ENCODE measurements at regions not wholly inside any gene's neighbourhood (a gene's known extent, or its start where the extent isn't known, plus 50 kb on each side); places are given as distances from the start of the nearest gene placed in this dataset.

- Mint-ChIP-seq H3K4me1 (peaks cover 2% of the 10 kb centered on the region), H3K9me3 (no peaks in the 10 kb centered on the region), H3K36me3 (no peaks in the 10 kb centered on the region), H3K4me3 (no peak overlapping the region), H3K27me3 (peaks cover 20% of the 10 kb centered on the region), H3K27ac (no peak overlapping the region)
- no peak for DNase-seq
Observed at GRCh38 chr10:113241599-113242360, 291.7 kb downstream of the TCF7L2 start.

DNA sequence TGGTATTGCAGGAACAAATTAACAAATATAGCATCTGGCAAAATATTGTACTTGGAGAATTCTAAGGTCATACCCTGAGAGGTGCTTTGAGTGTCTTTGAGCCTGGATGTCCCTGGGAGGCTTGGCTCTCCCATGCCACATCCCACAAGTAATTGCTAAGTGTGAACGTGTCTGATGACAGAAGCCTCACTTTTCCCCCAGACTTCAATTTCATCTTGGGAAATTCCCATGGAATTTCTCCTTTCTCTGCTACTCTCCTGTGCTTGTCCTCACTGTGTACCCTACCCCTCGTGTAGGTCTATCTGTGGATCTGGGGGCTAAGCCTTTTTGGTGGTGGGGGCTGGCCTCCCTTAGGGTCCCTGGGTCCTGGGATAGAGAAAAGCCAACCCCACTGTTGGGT, 293.3 kb downstream of the TCF7L2 start:
- no peak overlapping the region for H3K4me3 Mint-ChIP-seq
- no peaks in the 10 kb centered on the region for H3K9me3 Mint-ChIP-seq
- no peak overlapping the region for H3K27ac Mint-ChIP-seq

DNA sequence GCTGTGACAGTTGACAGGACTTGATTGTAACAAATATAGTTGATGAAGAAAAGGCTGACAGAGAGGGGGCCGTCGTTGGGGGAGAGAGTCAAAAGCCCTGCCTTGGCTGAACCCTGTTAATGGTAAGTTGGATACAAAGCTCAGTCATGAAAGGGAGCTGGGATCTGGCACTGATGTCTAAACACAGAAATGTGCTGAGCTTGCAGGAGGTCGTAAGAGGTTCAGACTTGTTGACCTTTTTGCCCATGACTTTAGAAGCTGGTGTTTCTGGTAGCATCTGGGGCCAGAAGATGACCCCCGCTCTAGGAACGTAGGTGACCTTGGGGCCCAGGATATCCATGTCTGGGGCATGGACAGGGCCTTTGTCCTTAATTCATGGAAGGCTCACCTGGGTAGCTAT, 294.7 kb downstream of the TCF7L2 start:
- H3K36me3 Mint-ChIP-seq, result no peaks in the 10 kb centered on the region
- H3K27ac Mint-ChIP-seq, result no peak overlapping the region
- no peak overlapping the region for H3K4me3 Mint-ChIP-seq
- no peaks in the 10 kb centered on the region for H3K9me3 Mint-ChIP-seq
- H3K4me1 Mint-ChIP-seq, result peaks cover 2% of the 10 kb centered on the region
- DNase-seq, result no peak
- H3K27me3 Mint-ChIP-seq, result peaks cover 20% of the 10 kb centered on the region

More for the DNA sequence above, 293.3 kb downstream of the TCF7L2 start:
- Mint-ChIP-seq H3K36me3 (no peaks in the 10 kb centered on the region), H3K27me3 (peaks cover 20% of the 10 kb centered on the region), H3K4me1 (peaks cover 2% of the 10 kb centered on the region)
- DNase-seq, result no peak

GRCh38 chr10:113245286-113245685, 295.2 kb downstream of the TCF7L2 start:
- no peak for DNase-seq
- peaks cover 2% of the 10 kb centered on the region for H3K4me1 Mint-ChIP-seq
- no peaks in the 10 kb centered on the region for H3K9me3 Mint-ChIP-seq
- no peak overlapping the region for H3K27ac Mint-ChIP-seq
- H3K4me3 Mint-ChIP-seq, result no peak overlapping the region
- H3K36me3 Mint-ChIP-seq, result no peaks in the 10 kb centered on the region
- H3K27me3 Mint-ChIP-seq, result peaks cover 14% of the 10 kb centered on the region

- Mint-ChIP-seq H3K4me1 (peaks cover 2% of the 10 kb centered on the region), H3K9me3 (no peaks in the 10 kb centered on the region), H3K4me3 (no peak overlapping the region), H3K36me3 (no peaks in the 10 kb centered on the region), H3K27ac (no peak overlapping the region), H3K27me3 (peaks cover 4% of the 10 kb centered on the region)
- no peak for DNase-seq
Observed at GRCh38 chr10:113247050-113247449, 297.0 kb downstream of the TCF7L2 start.

GRCh38 chr10:113252650-113253618, 299.9 kb upstream of the HABP2 start:
- Mint-ChIP-seq H3K27me3 (no peaks in the 10 kb centered on the region), H3K27ac (no peak overlapping the region), H3K36me3 (no peaks in the 10 kb centered on the region), H3K4me3 (no peak overlapping the region), H3K9me3 (no peaks in the 10 kb centered on the region), H3K4me1 (no peaks in the 10 kb centered on the region)
- no peak for DNase-seq

DNA sequence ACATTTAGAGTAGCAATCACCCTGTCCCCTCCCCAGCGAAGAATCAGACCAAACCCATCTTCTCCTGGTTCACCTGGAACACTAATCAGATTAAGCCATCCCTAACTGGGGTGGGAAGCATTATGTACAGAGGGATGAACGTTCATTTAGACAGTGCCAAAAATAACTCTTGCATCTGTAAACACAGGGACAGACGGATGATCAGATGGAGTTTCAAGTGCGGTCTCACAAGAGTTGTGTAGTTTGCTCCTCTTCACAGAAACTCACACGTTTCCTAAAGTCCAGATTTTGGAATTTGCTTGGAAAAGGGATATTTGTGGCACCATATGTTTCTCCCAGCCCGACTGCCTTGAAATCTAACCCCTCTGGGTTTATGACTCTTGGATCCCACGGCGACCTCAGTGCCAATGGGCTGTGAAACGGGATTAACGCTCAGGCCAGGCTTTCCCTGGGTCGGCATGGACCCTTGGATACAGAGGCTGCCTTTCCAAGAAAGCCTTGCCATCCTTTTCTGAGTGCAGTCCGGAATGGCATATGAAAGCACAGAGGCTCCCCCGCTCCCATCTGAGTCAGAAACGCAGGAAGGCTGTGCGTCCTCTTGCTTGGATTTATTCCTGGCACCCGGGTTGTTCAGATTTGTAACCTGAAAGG, 293.2 kb upstream of the HABP2 start:
- no peaks in the 10 kb centered on the region for H3K4me1 Mint-ChIP-seq
- no peaks in the 10 kb centered on the region for H3K36me3 Mint-ChIP-seq
- no peak overlapping the region for H3K27ac Mint-ChIP-seq
- H3K27me3 Mint-ChIP-seq, result peaks cover 27% of the 10 kb centered on the region
- DNase-seq, result no peak
- H3K9me3 Mint-ChIP-seq, result no peaks in the 10 kb centered on the region
- H3K4me3 Mint-ChIP-seq, result no peak overlapping the region

DNA sequence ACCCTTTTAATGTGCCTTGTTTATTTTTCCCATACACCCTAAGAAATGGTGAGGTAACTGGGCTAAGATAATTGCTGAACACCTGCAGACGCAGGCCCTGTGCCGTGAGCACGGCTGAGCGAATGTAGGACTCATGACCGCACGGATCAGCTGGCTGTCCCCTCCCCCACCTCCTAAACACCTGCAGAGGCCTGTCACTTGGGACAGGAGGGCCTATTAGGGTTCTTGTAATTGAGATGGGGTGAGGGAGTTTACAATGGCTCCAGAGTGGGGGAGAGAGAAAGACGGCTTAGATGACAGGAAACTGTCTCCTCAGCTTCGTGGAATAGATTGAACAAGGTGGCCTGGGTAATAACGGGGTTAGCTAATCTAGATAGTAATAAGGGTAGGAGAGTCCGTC, 291.7 kb upstream of the HABP2 start:
- H3K4me1 Mint-ChIP-seq, result no peaks in the 10 kb centered on the region
- no peak overlapping the region for H3K27ac Mint-ChIP-seq
- peaks cover 30% of the 10 kb centered on the region for H3K27me3 Mint-ChIP-seq
- H3K9me3 Mint-ChIP-seq, result no peaks in the 10 kb centered on the region
- no peaks in the 10 kb centered on the region for H3K36me3 Mint-ChIP-seq
- no peak overlapping the region for H3K4me3 Mint-ChIP-seq
- no peak for DNase-seq

- no peaks in the 10 kb centered on the region for H3K4me1 Mint-ChIP-seq
- no peak for DNase-seq
- no peaks in the 10 kb centered on the region for H3K36me3 Mint-ChIP-seq
- no peaks in the 10 kb centered on the region for H3K9me3 Mint-ChIP-seq
- H3K4me3 Mint-ChIP-seq, result no peak overlapping the region
- H3K27me3 Mint-ChIP-seq, result peaks cover 30% of the 10 kb centered on the region
- H3K27ac Mint-ChIP-seq, result no peak overlapping the region
Observed at GRCh38 chr10:113261611-113262091, 291.2 kb upstream of the HABP2 start.

- H3K9me3 Mint-ChIP-seq, result no peaks in the 10 kb centered on the region
- peaks cover 30% of the 10 kb centered on the region for H3K27me3 Mint-ChIP-seq
- DNase-seq, result no peak
- no peak overlapping the region for H3K27ac Mint-ChIP-seq
- H3K4me1 Mint-ChIP-seq, result no peaks in the 10 kb centered on the region
- no peak overlapping the region for H3K4me3 Mint-ChIP-seq
- no peaks in the 10 kb centered on the region for H3K36me3 Mint-ChIP-seq
Observed at GRCh38 chr10:113263056-113263455, 289.8 kb upstream of the HABP2 start.

DNA sequence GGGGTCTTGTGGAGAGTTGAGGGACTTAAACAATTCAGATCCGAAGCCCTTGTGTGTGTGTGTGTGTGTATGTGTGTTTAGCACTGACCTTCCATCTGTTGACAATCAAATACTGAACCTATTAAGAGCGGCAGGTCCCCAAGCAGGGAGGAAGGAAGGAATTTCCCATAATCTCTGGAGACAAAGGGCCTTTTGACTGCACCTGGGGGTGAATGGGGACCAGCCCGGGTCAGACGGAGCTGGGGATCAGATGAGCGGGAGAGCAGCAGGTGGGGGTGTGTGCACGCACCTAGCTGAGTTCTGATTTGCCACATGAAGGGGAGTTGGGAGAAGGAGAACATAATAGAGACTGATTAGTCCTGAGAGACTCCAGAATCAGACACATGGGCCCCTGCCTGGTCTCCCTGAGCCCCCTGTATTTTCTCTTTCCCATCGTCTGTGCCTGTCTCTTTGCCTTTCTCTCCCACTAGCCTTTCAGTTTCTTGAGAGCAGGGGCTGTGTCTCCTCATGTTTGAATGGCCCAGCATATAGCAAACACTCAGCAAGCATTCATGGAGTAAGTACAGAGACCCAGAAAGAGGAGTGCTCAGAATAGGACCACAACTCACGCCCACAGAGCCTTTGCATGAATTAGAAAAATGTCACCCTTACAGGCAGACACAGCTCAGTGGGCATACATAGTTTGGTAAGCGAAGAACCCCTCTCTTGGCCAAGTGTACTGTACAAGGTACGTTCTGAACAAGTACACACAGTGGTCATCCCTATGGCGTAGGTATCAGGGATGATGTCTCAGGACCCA, 288.3 kb upstream of the HABP2 start:
- Mint-ChIP-seq H3K4me3 (no peak overlapping the region), H3K36me3 (no peaks in the 10 kb centered on the region), H3K9me3 (no peaks in the 10 kb centered on the region), H3K27me3 (peaks cover 30% of the 10 kb centered on the region), H3K4me1 (no peaks in the 10 kb centered on the region), H3K27ac (no peak overlapping the region)
- DNase-seq, result no peak

GRCh38 chr10:113266147-113266546, 286.7 kb upstream of the HABP2 start:
- no peak overlapping the region for H3K4me3 Mint-ChIP-seq
- H3K9me3 Mint-ChIP-seq, result no peaks in the 10 kb centered on the region
- no peak for DNase-seq
- H3K27ac Mint-ChIP-seq, result no peak overlapping the region
- H3K36me3 Mint-ChIP-seq, result no peaks in the 10 kb centered on the region
- peaks cover 21% of the 10 kb centered on the region for H3K27me3 Mint-ChIP-seq
- H3K4me1 Mint-ChIP-seq, result no peaks in the 10 kb centered on the region

DNA sequence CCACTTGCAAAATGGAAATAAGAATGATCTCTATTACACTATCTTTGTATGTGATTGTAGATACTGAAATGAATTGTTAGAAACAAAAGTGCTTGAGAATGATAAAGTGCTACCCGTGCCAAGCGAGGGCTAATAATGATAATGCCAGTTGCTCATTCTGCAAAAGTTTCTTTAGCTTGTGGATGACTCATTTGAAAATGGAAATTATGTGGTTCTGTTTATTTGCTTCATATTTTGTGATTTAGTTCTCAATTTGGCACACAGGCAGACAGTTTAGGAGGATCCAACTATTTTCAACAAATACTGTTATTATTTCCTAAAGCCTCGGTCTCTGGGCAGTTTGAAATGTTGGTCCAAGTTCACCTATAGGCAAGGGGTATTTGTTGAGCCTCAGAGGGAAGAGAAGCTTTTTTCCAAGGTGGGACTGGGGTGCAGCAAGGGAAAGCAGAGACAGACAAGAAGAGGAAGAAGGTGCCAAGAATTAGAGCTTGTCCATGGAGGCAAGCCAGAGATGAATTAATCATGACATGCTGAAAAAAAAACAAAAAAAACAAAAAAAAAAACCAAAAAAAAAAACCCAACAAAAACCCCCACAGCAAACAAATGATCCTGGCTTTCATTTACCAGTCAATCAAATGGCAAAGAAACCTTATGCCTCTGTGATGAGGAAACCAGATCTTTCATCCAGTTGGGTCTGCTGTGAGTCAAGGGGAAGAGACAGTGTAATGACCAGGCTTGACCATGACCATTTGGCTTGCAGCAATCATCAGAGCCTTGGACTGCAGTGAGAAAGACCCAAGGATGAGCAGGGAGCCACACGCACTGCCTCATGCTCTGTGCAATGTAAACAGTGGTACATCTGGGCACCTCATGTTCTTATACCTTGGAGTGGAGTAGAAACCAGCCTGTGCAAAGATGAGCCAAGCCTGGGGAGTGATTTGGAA, 285.0 kb upstream of the HABP2 start:
- Mint-ChIP-seq H3K36me3 (no peaks in the 10 kb centered on the region), H3K27ac (no peak overlapping the region), H3K27me3 (peaks cover 16% of the 10 kb centered on the region), H3K9me3 (no peaks in the 10 kb centered on the region), H3K4me1 (no peaks in the 10 kb centered on the region), H3K4me3 (no peak overlapping the region)
- DNase-seq, result no peak
